ENCODE measurements at regions not wholly inside any gene's neighbourhood (a gene's known extent, or its start where the extent isn't known, plus 50 kb on each side); places are given as distances from the start of the nearest gene placed in this dataset.

DNA sequence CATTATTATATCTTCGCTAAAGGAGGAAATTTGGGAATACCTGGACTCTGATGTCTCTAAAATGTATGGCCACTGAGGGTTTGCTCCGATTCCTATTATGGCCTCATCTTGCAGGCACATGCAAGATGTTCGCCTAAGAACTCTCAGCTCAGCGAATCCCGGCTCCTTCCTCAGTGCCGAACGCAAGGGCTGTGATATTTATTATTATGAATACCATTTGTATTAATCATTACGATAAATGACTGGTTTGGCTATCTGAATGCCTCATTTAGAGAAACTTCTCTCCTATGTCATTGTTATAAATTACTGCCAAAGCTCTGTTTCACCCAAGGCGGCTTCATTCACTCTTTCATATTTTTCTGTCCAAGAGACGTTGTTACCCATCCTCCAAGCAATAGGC lies 369.7 kb upstream of the TSHZ3 start:
- DNase-seq = no peak

DNA sequence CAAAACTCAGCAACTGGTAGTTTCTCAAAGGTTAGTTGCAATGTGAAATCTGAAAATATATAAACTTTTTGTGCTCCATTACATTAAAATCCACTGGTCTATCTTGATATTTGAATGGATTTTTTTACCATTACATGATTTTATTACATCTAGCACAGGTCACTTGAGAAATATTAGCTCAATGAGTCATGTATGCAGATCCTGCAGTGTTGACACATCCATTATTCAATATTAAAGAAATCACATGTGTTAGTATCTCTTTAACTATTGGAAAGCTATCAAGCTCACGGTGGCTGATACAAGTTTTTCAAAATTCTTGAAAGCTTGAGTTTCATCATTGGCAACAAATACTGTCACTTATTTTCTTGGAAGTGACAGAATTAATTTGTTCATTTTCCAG lies 373.9 kb upstream of the TSHZ3 start:
- DNase-seq = no peak

DNA sequence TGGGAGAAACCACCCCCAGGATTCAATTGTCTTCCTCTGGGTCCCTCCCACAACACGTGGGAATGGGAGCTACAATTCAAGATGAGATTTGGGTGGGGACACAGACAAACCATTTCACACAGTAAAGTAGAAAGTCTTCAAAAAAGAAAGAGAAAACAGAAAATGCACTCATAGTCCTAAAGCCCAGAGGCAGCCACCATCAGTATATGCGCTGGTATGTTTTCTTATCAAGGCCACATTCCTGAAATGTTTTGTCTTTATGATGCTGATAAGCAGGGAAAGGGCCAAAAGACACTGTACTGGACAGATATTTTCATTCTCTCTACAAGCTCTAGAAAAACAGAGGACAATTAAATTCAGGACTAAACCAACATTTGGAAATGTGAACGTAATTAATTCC lies 375.8 kb upstream of the TSHZ3 start:
- no peak for DNase-seq

DNA sequence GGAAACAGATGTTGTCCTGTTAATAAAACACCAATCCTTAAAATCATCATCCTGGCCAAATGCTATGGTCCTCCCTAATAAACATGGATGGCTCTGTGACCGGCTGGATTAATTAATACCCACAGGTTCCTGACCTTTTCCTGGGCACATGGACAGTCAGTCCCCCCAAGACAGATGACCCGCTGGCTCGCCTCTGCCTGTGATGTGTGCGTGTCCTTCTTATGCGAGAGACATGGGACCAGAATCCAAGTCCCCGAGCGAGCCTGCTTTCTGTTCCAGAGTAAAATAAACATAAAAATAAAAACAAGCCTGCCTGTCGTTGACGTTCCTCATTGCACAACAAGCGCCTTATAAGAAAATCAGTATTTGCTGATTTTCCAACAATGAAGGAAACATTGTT lies 378.3 kb upstream of the TSHZ3 start:
- no peak for DNase-seq

DNA sequence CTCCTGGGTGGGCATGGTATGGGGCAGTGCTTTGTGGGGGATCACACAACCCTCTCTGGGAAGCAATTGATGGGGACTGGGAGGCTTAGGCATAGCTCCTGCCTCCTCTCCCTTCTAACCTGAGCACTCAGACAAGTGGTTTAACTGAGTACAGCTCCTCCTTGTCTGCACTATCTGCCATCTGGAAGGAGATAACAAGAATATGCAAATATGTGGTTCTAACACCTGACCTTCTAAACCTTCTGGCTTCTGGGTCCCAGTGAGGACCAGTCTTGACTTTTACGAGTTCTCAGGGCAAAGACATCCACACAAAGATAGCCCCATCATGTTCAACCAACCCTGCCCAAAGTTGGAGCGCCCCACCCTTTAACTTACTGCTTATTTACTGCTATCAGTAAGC lies 381.0 kb upstream of the TSHZ3 start:
- no peak for DNase-seq

DNA sequence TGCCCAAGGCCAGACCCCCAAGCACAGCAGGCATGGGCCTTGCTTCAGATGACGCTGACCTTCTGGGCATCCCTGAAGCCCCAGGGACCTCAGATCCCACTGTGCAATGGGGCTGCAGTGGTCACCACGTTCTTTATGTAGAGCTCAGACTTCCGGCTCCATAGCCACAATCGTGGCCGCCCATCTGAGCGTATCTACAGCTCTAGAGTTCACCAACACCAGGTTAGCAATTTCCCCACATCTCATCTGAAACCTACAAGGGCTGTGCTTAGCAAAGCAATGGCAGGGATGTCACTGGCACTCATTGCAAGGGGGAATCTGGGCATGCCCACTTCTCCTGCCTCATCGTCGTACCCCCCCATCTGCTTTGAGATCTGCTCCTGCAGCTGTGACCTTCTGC lies 384.4 kb upstream of the TSHZ3 start:
- DNase-seq = no peak

DNA sequence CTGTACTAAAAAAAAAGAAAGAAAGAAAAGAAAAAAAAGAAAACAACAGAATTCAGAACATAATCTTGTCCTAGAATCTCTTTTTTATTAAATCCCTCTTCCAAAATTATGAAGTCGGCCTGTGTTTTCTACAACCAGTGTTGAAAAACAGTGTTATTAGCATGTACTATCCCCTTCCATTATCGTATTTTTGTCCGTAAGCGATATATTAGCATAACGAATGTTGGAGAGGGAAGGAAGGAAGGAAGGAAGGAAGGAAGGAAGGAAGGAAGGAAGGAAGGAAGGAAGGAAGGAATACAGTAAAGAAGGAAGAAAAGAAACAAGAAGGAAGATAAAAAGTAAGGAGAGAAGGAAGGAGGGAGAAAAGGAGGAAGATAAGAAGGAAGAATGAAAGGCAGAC lies 393.0 kb upstream of the TSHZ3 start:
- DNase-seq = no peak

DNA sequence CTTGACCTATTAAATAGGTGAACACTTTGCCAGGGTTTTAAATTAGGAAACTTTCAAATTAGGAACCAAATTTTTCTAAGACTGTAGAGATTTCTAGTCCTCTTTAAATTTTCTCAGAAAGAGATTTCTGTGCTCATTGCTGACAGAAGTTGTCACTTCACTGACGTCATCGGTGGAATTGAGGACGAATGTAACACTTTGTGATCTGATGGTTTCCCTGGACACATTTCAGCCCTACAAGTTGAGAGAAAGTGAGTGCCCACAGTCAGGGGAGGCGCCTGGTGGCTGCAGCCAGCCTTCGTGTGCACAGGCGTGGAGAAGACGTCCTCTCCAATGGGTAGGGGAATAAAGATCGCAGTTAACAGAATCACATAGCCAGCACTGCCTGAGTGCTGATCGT lies 396.5 kb upstream of the TSHZ3 start:
- DNase-seq = no peak

DNA sequence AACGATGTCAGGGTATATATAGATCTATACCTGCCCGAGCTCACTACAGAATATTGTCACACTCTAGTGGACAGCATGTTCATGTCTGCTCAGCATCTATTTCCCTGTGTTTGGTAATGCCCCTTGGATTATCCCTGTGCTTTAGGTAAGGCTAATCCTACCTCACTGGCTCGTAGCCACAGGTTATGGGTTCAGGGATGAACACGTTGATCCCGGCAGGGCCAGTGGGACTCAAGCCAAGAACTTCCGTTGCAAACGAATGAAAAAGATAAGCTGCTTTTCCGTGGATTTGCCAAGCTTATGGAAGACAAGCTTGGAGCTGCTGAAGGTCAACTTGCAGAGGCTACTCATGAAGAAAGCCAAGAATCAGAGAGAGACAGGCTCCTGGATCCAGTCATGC lies 400.0 kb upstream of the TSHZ3 start:
- no peak for DNase-seq

DNA sequence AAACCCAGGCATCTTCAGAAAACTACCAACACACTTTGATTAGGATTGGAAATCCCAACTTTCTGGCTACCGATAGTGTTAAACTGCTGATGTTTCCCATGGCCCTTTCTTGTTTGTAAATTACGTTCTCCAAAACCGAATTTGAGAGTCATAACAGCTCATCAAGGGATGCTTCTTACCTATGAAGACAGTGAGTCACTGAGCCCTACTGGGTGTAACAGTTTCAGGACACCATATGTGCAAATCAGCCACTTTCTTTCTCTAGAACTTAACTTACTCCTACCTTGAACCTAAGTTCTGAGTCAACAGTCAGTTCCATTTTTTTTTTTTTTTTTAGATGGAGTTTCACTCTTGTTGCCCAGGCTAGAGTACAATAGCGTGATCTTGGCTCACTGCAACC lies 410.1 kb upstream of the TSHZ3 start:
- no peak for DNase-seq

DNA sequence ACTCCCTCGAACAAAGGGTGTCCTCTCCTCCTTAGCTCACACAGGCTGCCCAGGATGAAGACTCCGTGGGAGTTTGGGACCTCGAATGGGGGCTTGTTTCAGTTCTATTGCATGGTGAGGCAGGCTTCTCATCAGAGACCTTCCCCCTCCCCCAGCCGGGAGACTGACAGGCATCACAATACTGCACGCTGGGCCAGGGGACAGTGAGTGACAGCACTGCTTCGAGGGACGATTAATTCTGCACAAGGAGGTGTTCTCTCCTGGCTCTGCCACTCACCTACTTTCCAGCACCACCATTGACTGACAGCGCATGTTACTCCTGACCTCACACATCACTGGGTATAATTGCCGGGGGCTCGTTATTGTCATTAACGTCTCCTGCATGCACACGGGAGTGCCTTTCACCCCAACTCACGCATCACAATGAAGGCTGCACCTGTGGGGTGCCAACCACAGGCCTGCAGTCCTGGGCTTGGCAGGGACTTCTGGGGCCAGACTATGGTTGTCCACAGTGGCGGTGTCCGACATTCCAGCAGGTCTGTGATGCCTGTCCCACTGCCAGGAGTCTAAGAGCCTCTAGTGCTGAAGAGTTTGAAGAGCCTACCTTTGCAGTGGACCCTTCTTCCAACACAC lies 412.2 kb upstream of the TSHZ3 start:
- no peak for DNase-seq

DNA sequence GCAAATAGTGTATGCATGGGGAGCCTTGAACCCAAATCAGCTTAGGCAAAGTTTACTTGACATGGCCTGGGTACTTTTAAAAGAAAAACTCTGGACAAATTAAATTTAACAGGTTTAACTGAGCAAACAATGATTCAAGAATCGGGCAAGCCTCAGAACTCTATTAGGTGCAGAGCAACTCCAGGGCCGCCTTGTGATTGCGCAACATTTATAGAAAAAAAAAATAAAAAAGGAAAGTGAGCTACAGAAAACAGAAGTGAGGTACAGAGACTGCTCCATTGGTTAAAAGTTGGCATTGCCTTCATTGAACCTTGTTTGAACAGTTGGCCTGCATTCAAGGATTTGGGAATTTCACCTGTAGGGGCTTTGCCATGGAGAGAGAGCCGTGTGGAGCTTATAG lies 421.0 kb upstream of the TSHZ3 start:
- DNase-seq = no peak

DNA sequence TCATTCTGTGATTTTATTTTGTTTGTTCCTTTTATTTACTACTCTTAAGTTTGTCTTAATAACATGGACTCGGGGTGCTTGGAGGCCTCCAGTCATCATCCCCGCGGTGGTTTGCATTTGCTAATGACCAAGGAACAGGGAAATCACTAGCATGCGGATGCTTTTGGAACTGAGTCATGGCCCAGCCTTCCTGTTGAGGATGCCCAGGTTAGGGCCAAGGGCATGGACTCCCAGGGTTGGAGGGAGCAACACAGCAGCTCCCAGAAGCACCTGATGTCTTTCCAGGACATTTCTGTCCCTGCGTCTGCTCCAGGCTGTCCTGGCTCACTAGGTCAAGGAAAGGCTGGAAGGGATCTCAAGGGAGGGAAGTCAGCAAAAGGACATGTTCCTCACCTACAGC lies 423.7 kb upstream of the TSHZ3 start:
- DNase-seq = no peak

DNA sequence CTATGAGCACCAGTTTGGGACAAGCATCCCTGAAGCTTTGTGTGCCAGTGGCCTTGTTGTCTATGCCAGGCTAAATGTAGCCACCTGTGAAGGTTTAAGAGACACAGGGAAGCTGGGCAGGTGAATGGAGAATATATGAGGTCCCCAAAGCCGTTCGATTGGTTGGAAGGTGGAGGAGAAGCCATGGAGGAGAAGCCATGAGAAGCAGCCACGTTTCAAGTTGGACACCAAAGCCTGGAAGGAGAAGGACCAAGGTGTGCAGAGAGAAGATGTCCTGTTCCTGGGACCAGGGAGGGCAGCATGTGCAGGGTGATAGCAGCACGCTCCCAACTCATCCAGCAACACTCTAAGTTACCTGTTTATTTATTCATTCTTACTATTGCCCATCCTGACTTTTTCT lies 432.3 kb upstream of the TSHZ3 start:
- DNase-seq = no peak

DNA sequence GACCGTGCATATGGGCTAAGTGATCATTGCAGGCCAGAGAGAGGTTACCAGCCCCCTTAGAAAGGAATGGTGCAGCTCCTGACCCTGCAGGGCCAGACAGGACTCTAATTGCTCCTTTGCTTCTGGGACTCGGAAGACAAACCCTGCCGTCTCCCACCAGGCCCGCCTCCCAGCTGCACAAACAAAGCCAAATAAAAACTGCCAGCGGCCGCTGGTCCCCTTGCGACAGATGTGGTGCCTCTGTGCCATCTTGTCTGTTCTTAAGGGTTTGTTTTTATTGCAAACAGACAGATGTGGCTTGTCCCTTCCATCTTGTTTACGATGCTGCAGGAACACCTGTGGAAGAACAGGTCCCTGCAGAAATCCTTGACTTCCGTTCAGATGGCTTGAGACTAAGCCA lies 434.4 kb upstream of the TSHZ3 start:
- no peak for DNase-seq

DNA sequence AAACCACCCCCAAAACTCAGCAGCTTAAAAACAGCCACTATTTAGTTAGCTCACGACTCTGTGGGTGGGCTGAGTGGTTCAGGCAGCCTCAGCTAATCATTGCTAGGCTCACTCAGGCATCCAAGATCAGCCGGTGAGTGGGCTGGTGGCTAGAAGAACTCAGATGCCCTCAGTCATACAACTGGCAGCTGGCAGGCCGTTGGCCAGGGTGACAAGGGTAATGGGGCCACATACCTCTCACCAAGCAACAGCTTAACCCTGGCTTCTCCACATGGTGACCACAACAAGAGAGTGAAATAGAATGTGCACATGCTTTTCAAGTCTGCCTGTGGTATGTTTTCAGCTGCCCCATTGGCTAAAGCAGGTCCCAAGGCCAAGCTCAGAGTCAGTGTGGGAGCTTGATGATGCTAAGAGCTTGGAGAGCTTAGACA lies 435.4 kb upstream of the TSHZ3 start:
- DNase-seq = no peak

DNA sequence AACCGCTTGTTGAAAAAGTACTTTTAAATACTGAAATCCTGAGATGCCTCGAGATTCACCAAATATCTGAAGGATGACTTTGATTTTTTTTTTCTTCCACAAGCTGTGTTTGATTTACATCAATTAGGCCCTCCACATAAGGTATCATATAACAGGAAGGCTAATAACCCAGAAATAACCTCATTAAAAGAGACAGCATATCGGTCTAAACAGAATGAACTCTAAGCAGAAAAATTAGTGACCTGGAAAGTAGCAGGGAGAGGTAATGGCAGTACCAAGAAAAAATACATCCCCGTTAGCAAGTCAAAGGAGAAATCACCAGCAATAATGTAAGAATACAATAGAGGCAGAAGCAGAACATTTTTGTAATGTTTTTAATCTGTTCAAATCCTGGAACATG lies 452.4 kb upstream of the TSHZ3 start:
- no peak for DNase-seq

DNA sequence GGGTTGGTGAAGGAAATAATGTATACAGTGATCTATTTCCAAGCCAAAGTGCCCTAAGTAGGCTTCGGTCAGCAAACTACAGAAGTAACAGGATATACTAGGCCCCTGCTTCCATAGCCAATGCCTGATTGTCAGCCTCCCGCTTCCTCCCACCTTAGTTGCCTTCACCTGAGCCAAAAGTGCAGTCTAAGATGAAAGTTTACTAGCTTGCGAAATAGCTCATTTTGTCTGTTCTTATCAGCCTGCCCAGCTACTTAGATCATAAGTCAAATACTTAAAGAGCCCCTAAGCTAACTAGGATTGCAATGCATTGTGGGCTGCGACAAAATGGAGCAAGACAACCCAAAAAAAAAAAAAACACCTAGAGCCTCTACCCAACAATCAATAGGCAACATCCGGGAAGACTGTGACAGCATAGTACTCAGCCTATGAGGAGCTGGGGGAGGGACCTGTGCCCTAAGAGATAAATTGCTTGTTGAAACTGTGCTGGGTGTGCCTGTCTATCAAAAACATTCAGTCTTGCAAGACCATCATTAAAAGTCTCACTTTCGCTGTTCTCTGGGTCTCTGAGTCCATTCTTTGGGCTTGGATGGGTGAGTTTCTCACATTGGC lies 454.7 kb upstream of the TSHZ3 start:
- no peak for DNase-seq

DNA sequence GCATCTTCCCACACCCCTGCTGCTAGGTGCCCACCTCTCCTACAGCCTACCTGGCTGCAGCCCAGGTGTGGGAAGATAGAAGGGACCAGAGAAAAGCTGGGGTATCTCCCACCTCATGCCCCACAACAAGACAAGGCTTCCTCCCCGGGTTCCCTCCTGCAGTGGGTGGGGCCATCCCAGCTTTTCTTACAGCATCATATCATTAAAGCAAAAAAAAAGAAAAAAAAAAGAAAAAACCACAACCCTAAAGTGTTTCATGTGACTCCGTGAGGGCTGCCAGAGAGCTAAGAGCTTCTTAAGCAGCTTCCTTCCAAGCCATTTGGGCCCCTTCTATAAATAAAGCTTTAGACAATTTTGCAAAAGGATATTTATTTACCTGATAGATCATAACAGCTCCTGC lies 455.4 kb upstream of the TSHZ3 start:
- DNase-seq = no peak

DNA sequence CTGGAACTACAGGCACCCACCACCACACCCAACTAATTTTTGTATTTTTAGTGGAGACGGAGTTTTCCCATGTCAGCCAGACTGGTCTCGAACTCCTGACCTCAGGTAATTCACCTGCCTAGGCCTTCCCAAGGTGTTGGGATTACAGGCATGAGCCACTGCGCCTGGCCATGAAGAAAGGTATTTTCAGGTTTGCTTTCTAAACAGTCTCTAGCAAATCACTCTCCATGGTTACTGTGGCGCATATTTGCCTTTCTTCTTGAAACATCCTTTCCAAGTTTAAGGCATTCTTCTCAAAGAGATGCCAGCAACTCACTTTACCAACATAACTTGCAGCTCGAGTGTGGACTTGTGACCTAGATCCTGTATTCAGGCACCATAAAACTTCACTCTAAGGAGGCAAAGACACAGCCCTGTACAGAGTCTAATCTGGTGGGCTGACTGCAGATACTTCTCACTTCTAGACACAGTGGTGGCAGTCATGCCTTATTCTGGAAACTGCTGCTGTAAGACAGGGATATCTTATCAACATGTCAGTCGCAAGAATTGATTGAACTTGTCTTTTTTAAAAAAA lies 461.4 kb upstream of the TSHZ3 start:
- DNase-seq = no peak

DNA sequence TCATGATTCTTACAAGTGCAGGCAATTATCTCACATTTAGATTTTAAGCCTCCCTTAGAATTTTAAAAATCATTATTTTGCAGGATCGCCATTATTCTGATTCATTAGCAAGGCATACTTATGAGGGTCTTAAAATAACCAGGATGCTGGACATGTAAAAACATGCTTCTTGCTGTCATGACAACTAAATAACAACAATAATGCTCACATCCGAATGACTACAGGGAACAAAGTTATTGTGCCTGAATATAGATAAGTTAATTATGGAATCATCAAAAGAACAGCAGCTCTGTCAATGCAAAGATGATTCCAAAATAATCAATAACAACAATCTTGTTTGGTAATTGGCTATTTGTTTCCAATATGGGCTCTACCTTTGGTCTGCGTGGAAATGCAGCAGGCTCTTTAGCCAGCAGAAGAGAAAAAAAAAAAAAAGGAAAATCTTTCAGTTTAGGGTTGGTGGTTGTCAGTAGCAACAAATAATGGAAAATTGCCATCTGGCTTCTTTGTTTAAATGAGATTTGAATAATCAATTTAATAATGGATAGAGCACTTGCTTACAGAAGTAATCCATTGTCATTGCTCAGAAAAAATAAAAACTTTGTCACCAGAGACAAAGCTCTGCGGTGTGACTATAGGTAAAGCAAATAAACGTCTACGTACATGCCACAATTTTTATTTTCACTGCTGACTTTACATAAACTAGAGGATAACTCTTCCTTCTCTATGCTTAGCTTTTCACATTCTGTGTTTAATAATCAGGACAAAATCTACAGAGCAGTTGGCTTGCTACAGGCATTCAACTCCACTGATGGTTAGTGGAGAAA lies 468.9 kb upstream of the TSHZ3 start:
- no peak for DNase-seq

DNA sequence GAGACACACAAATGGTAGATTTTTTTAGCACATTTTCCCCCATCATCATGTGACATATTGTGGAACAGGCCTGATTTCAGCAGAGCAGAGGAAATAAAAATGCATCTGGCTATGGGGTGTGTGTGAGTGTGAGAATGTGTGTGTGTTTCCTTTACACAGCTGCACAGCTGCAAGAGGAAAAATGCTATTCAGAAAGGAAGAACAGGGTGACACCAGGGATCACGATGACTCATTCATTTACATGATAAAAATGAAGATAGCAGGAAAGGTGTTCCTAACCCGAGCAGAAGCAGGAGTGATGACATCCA lies 469.5 kb upstream of the TSHZ3 start:
- DNase-seq = no peak

DNA sequence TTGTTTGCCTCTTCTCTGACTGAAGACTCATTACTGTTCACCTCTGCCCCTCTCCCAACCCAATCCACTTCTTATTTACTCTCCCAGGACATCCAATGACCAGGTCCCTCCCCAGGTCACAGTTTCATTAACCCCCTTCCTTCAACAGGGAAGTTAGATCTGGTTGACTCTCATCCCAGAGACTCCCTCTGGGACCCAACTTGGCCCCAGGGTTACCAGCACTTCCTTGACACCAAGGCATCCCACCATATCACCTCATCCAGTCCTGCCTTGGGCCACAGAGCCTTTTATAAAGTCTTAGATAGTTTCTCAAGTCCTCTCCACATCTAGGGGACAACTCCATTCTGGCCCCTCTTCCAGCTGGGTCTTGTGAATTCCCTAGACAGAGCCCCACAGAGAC lies 470.6 kb upstream of the TSHZ3 start:
- no peak for DNase-seq

DNA sequence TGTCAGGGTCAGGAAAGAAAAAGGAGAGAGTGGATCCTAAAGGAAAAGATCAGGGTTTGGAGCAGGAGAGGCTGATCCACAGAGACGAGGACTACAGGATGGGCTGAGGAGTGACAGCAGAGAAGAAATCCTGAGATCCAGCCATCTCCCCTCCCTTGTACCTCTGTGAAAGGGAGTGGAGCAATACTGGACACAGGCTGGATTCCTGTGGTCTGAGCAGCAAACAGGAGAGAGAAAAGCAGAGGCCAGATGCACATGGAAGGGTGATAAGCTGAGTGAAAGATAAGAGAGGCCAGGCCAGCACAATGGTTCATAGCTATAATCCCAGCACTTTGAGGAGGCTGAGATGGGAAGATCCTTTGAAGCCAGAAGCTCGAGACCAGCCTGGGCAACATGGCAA lies 472.1 kb upstream of the TSHZ3 start:
- DNase-seq = no peak

Measured in NCI-H2227 treated with DMSO at 0.1 percent for 48 hours (cell line).